NB4 (cell line): ENCODE measurements at regions not wholly inside any gene's neighbourhood (a gene's known extent, or its start where the extent isn't known, plus 50 kb on each side); places are given as distances from the start of the nearest gene placed in this dataset.

Source experiments
- POLR2A ChIP-seq: IDR thresholded peaks from 2 replicates; pipeline ENCODE4 v1.6.1; 2011; ENCODE audit warnings: mild to moderate bottlenecking; ENCODE audit not compliant: insufficient read length; ENCODE audit errors: extremely low read depth
- TF ChIP-seq, protein P1 (sequence below): IDR thresholded peaks from one replicate; pipeline ENCODE4 v1.5.1; 2012; ENCODE audit warnings: low read depth, low read length

DNA sequence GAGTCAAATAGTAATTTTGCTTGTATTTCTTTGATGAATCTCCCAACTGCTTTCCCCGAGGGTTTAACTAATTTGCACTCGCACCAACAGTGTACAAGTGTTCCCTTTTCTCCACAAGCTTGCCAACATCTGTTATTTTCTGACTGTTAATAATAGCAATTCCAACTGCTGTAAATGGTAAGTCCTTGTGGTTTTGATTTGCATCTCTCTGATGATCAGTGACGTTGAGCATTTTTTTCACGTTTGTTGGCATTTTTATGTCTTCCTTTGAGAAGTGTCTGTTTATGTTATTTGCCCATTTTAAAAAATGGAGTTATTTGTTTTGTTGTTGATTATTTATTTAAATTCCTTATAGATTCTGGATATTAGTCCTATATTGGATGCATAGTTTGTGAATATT is 399.8 kb upstream of the MAN1A1 start:
- TF ChIP-seq, protein P1, sequence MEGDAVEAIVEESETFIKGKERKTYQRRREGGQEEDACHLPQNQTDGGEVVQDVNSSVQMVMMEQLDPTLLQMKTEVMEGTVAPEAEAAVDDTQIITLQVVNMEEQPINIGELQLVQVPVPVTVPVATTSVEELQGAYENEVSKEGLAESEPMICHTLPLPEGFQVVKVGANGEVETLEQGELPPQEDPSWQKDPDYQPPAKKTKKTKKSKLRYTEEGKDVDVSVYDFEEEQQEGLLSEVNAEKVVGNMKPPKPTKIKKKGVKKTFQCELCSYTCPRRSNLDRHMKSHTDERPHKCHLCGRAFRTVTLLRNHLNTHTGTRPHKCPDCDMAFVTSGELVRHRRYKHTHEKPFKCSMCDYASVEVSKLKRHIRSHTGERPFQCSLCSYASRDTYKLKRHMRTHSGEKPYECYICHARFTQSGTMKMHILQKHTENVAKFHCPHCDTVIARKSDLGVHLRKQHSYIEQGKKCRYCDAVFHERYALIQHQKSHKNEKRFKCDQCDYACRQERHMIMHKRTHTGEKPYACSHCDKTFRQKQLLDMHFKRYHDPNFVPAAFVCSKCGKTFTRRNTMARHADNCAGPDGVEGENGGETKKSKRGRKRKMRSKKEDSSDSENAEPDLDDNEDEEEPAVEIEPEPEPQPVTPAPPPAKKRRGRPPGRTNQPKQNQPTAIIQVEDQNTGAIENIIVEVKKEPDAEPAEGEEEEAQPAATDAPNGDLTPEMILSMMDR, result no peak
- TF ChIP-seq POLR2A, result no peak
